ENCODE measurements at regions not wholly inside any gene's neighbourhood (a gene's known extent, or its start where the extent isn't known, plus 50 kb on each side); places are given as distances from the start of the nearest gene placed in this dataset.

GRCh38 chr6:113194090-113194489 lies 663.1 kb upstream of the MARCKS start:
- DNase-seq (ENCODE audit: low spot score in 2 of 2): no peak

DNA sequence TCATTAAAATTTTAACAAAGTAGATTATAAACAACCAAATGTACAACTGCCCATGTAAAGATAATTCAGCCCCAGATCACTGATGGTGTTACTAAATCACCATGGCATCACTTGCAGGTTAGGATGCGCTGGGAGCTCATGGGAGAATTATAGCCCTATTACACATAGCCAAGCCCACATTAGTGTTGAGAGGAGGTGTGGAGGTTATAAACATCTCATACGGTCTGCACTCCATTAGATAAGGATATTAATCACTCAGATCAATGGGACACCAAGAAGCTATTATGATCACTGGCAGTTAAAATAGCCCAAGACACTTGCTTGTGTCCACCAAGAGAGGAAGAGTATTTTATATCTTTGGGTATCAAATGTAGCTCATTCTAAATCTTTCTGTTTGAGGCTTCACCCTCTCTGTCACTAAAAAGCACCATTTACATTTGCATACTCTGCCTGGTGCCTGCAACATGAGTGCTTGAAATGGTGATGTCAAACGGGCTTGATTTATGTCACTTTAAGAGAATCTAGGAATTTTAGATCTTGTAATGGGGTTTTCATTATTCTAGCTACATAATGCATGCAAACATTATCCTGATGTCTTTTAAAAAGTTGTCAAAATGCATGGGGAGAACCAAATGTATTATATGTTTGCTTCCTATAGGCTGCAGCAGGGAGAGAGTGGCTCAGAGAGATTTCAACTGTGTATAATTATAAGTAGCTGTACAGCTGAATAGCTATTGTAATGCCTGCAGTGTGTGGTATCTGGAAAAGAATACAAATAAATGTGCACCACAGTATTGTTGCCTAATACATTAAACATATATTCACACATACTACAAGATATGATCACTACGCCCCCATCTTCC lies 654.1 kb upstream of the MARCKS start:
- Histone ChIP-seq H3K4me3 (no peak overlapping the region), H3K27ac (no peak overlapping the region), H3K27me3 (no peaks in the 10 kb centered on the region), H3K36me3 (no peaks in the 10 kb centered on the region), H3K9me3 (no peaks in the 10 kb centered on the region), H3K4me1 (no peaks in the 10 kb centered on the region)
- intact Hi-C loops (cut with DNase I; ENCODE audit: low total_unique reads): no loop called here
- no peak for TF ChIP-seq POLR2AphosphoS5 (IDR thresholded peaks at IDR 0.05)
- no peak for TF ChIP-seq CTCF (IDR thresholded peaks at IDR 0.05)
- no peak for TF ChIP-seq POLR2A (IDR thresholded peaks at IDR 0.05)
- DNase-seq (ENCODE audit: low spot score in 2 of 2): no peak

More at GRCh38 chr6:113194090-113194489, 663.1 kb upstream of the MARCKS start:
- Histone ChIP-seq H3K4me3 (no peak overlapping the region), H3K27ac (no peak overlapping the region), H3K27me3 (no peaks in the 10 kb centered on the region), H3K9me3 (no peaks in the 10 kb centered on the region), H3K36me3 (no peaks in the 10 kb centered on the region), H3K4me1 (no peaks in the 10 kb centered on the region)
- TF ChIP-seq POLR2A (IDR thresholded peaks at IDR 0.05): no peak
- no peak for TF ChIP-seq POLR2AphosphoS5 (IDR thresholded peaks at IDR 0.05)
- TF ChIP-seq CTCF (IDR thresholded peaks at IDR 0.05): no peak
- intact Hi-C loops (cut with DNase I; ENCODE audit: low total_unique reads): no loop called here

- H3K4me3 ChIP-seq: no peak overlapping the region
- no peaks in the 10 kb centered on the region for H3K27me3 ChIP-seq
- H3K36me3 ChIP-seq: no peaks in the 10 kb centered on the region
- no peaks in the 10 kb centered on the region for H3K9me3 ChIP-seq
- no peak overlapping the region for H3K27ac ChIP-seq
- DNase-seq (ENCODE audit: low spot score in 2 of 2): no peak
- no peaks in the 10 kb centered on the region for H3K4me1 ChIP-seq
- TF ChIP-seq CTCF (IDR thresholded peaks at IDR 0.05) (no peak), POLR2A (IDR thresholded peaks at IDR 0.05) (no peak), POLR2AphosphoS5 (IDR thresholded peaks at IDR 0.05) (no peak)
- intact Hi-C loops (cut with DNase I; ENCODE audit: low total_unique reads): no loop called here
Measured at GRCh38 chr6:113203715-113204110, 653.4 kb upstream of the MARCKS start.

GRCh38 chr6:113205553-113205952 lies 651.6 kb upstream of the MARCKS start:
- Histone ChIP-seq H3K36me3 (no peaks in the 10 kb centered on the region), H3K27ac (no peak overlapping the region), H3K4me3 (no peak overlapping the region), H3K9me3 (no peaks in the 10 kb centered on the region), H3K4me1 (no peaks in the 10 kb centered on the region), H3K27me3 (no peaks in the 10 kb centered on the region)
- intact Hi-C loops (cut with DNase I; ENCODE audit: low total_unique reads): no loop called here
- TF ChIP-seq POLR2A (IDR thresholded peaks at IDR 0.05) (no peak), POLR2AphosphoS5 (IDR thresholded peaks at IDR 0.05) (no peak), CTCF (IDR thresholded peaks at IDR 0.05) (no peak)
- no peak for DNase-seq (ENCODE audit: low spot score in 2 of 2)

- TF ChIP-seq CTCF (IDR thresholded peaks at IDR 0.05) (no peak), POLR2A (IDR thresholded peaks at IDR 0.05) (no peak), POLR2AphosphoS5 (IDR thresholded peaks at IDR 0.05) (no peak)
- intact Hi-C loops (cut with DNase I; ENCODE audit: low total_unique reads): no loop called here
- Histone ChIP-seq H3K27ac (no peak overlapping the region), H3K36me3 (no peaks in the 10 kb centered on the region), H3K4me1 (no peaks in the 10 kb centered on the region), H3K27me3 (no peaks in the 10 kb centered on the region), H3K4me3 (no peak overlapping the region), H3K9me3 (no peaks in the 10 kb centered on the region)
- DNase-seq (ENCODE audit: low spot score in 2 of 2): no peak
Measured at GRCh38 chr6:113208726-113209125, 648.4 kb upstream of the MARCKS start.
